ENCODE measurements at regions not wholly inside any gene's neighbourhood (a gene's known extent, or its start where the extent isn't known, plus 50 kb on each side); places are given as distances from the start of the nearest gene placed in this dataset.

DNA sequence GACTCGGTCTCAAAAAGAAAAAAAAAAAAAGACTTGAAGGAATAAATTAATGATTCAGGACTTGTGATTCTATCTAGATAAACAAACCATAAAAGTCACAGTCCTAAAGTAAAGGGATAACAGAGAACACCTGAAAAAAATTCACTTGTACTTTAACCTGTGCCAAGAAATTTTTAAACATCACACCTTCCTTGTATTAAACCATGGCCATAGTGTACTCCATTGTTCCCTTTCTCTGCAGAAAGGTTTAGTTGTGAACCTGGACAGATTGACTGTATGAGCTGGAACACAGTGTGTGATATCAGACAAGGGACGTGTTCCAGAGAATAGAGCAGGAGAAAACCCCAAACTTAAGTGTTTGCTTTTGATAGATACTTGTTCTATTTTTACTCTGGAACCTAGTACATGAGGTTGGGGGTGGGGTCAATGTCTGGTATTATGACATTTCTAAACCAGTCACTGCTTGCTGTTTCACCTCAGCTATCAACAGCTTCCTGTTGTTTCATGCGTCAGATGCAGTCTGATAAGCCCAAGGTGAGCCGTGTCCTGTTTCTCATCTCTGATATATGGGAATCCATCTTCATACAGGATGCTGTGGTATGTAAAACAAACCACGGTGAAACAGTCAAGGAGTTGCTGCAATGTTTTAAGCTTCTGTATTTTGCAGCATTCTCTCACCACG is 62.5 kb upstream of the ITGA1 start:
- no peak overlapping the region for H4K12ac ChIP-seq (ENCODE audit: low read depth, low read length)
- H3K4me2 ChIP-seq (ENCODE audit: low read length) = no peak overlapping the region
- no peaks in the 10 kb centered on the region for H3K79me2 ChIP-seq (ENCODE audit: control insufficient read depth, insufficient read depth, low read length, poor library complexity)
- no peak overlapping the region for H3K4ac ChIP-seq (ENCODE audit: low read depth, low read length)
- no peak overlapping the region for H2AFZ ChIP-seq (ENCODE audit: insufficient read depth, low read length, poor library complexity)
- peak; percentile 37 to 58 for DNase-seq
- no peak overlapping the region for H2BK120ac ChIP-seq (ENCODE audit: insufficient read depth, low read length, poor library complexity)
- no peak overlapping the region for H2BK12ac ChIP-seq (ENCODE audit: low read length)
- H3K79me1 ChIP-seq (ENCODE audit: low read length) = peaks cover 6% of the 10 kb centered on the region
- H2AK5ac ChIP-seq (ENCODE audit: low read length) = no peak overlapping the region
- peak overlapping the region; percentile 61 for H3K27ac ChIP-seq (ENCODE audit: low read depth, low read length)
- no peaks in the 10 kb centered on the region for H3K9me3 ChIP-seq (ENCODE audit: insufficient read depth, low read depth, low read length)
- peaks cover 5 to 8% of the 10 kb centered on the region in 2 experiments for H3K4me1 ChIP-seq (ENCODE audit: control insufficient read depth in 1 of 2, insufficient read depth in 2 of 2, low read length in 2 of 2)
- no peak overlapping the region for H3K4me3 ChIP-seq (ENCODE audit: low read depth, low read length)
- no peak overlapping the region for H4K8ac ChIP-seq (ENCODE audit: low read depth, low read length)
- peak overlapping the region; percentile 63 for H2BK5ac ChIP-seq (ENCODE audit: low read depth, low read length, poor library complexity)
- no peak overlapping the region for H3K14ac ChIP-seq (ENCODE audit: low read length)
- H3K27me3 ChIP-seq (ENCODE audit: insufficient read depth, low read length) = no peaks in the 10 kb centered on the region
- WGBS (ENCODE audit: extremely low coverage, insufficient coverage, insufficient read length) = no CpG with 5 or more reads among the region's 6 CpGs
- peak overlapping the region; percentile 43 for H4K91ac ChIP-seq (ENCODE audit: low read depth, low read length)
- no peak overlapping the region for H3K9ac ChIP-seq (ENCODE audit: low read length)
- H3K18ac ChIP-seq (ENCODE audit: low read length) = no peak overlapping the region
- H3K36me3 ChIP-seq (ENCODE audit: control insufficient read depth in 1 of 2, insufficient read depth in 2 of 2, low read length in 2 of 2) = no peaks in the 10 kb centered on the region
- H3K23ac ChIP-seq (ENCODE audit: low read length) = no peak overlapping the region

DNA sequence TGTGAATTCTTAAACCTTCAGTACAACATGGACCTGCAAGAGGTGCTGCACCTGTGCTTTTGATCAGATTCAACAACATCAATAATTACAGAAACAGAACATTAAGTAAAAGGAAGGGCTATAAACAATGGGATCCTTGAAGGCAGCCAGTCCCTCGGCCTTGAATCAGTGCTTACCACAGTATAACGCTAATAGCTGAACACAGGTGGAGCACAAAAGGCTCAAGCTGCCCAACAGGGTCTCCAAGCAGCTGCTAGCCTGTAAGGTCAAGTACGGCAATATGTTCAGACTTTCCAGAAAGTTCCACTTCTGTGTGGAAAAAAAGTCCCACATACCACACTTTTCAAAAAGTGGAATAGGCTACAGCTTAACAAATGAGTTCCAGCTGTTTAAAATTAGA is 61.9 kb upstream of the ITGA1 start:
- peak overlapping the region; percentile 55 for H4K91ac ChIP-seq (ENCODE audit: low read depth, low read length)
- H3K36me3 ChIP-seq (ENCODE audit: control insufficient read depth in 1 of 2, insufficient read depth in 2 of 2, low read length in 2 of 2) = no peaks in the 10 kb centered on the region
- H3K9me3 ChIP-seq (ENCODE audit: insufficient read depth, low read depth, low read length) = peaks cover 1% of the 10 kb centered on the region
- no peak overlapping the region for H3K14ac ChIP-seq (ENCODE audit: low read length)
- no peak overlapping the region for H3K4me3 ChIP-seq (ENCODE audit: low read depth, low read length)
- H2BK5ac ChIP-seq (ENCODE audit: low read depth, low read length, poor library complexity) = peak overlapping the region; percentile 18
- H3K27ac ChIP-seq (ENCODE audit: low read depth, low read length) = peak overlapping the region; percentile 61
- H3K79me1 ChIP-seq (ENCODE audit: low read length) = peaks cover 6% of the 10 kb centered on the region
- H4K8ac ChIP-seq (ENCODE audit: low read depth, low read length) = no peak overlapping the region
- no CpG with 5 or more reads among the region's 3 CpGs for WGBS (ENCODE audit: extremely low coverage, insufficient coverage, insufficient read length)
- no peak overlapping the region for H4K12ac ChIP-seq (ENCODE audit: low read depth, low read length)
- H2AFZ ChIP-seq (ENCODE audit: insufficient read depth, low read length, poor library complexity) = no peak overlapping the region
- peaks cover 5 to 8% of the 10 kb centered on the region in 2 experiments for H3K4me1 ChIP-seq (ENCODE audit: control insufficient read depth in 1 of 2, insufficient read depth in 2 of 2, low read length in 2 of 2)
- peak overlapping the region; percentile 58 for H2BK120ac ChIP-seq (ENCODE audit: insufficient read depth, low read length, poor library complexity)
- H3K4me2 ChIP-seq (ENCODE audit: low read length) = no peak overlapping the region
- no peak for DNase-seq
- H3K9ac ChIP-seq (ENCODE audit: low read length) = no peak overlapping the region
- H3K79me2 ChIP-seq (ENCODE audit: control insufficient read depth, insufficient read depth, low read length, poor library complexity) = no peaks in the 10 kb centered on the region
- no peak overlapping the region for H3K4ac ChIP-seq (ENCODE audit: low read depth, low read length)
- no peaks in the 10 kb centered on the region for H3K27me3 ChIP-seq (ENCODE audit: insufficient read depth, low read length)
- peak overlapping the region; percentile 59 for H2BK12ac ChIP-seq (ENCODE audit: low read length)
- H3K23ac ChIP-seq (ENCODE audit: low read length) = no peak overlapping the region
- H2AK5ac ChIP-seq (ENCODE audit: low read length) = no peak overlapping the region
- no peak overlapping the region for H3K18ac ChIP-seq (ENCODE audit: low read length)

DNA sequence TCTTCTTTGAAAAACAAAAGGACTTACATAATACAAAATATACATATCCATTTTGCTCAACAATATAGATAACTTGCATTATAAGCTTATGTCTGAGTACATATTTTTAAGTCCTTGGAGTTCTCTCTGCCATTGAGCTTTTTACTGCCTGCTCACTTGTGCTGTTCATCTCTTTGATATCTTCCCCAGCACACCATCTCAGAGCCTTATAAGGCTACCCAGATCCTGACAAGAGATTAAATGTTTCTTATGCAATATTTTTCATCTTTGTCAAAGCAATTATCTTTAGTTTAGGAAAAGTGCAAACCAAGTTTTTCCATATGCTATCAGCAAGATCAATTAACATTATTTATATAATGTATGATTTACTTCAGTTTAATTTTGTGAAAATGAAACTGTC is 60.7 kb upstream of the ITGA1 start:
- Histone ChIP-seq H3K27ac (ENCODE audit: low read depth, low read length) (no peak overlapping the region), H2AK5ac (ENCODE audit: low read length) (no peak overlapping the region), H4K91ac (ENCODE audit: low read depth, low read length) (no peak overlapping the region), H2AFZ (ENCODE audit: insufficient read depth, low read length, poor library complexity) (no peak overlapping the region), H3K9ac (ENCODE audit: low read length) (no peak overlapping the region), H2BK5ac (ENCODE audit: low read depth, low read length, poor library complexity) (no peak overlapping the region), H3K36me3 (ENCODE audit: control insufficient read depth in 1 of 2, insufficient read depth in 2 of 2, low read length in 2 of 2) (no peaks in the 10 kb centered on the region), H3K79me1 (ENCODE audit: low read length) (peaks cover 6% of the 10 kb centered on the region), H4K12ac (ENCODE audit: low read depth, low read length) (no peak overlapping the region), H3K23ac (ENCODE audit: low read length) (no peak overlapping the region), H3K4ac (ENCODE audit: low read depth, low read length) (no peak overlapping the region), H4K8ac (ENCODE audit: low read depth, low read length) (no peak overlapping the region), H3K79me2 (ENCODE audit: control insufficient read depth, insufficient read depth, low read length, poor library complexity) (no peaks in the 10 kb centered on the region), H3K27me3 (ENCODE audit: insufficient read depth, low read length) (no peaks in the 10 kb centered on the region), H3K4me2 (ENCODE audit: low read length) (no peak overlapping the region), H3K4me3 (ENCODE audit: low read depth, low read length) (no peak overlapping the region), H2BK120ac (ENCODE audit: insufficient read depth, low read length, poor library complexity) (no peak overlapping the region), H2BK12ac (ENCODE audit: low read length) (no peak overlapping the region), H3K14ac (ENCODE audit: low read length) (no peak overlapping the region), H3K4me1 (ENCODE audit: control insufficient read depth in 1 of 2, insufficient read depth in 2 of 2, low read length in 2 of 2) (peaks cover 5 to 8% of the 10 kb centered on the region in 2 experiments), H3K18ac (ENCODE audit: low read length) (no peak overlapping the region), H3K9me3 (ENCODE audit: insufficient read depth, low read depth, low read length) (peaks cover 2% of the 10 kb centered on the region)
- peak in 1 of 2 donors; percentile 9 for DNase-seq

DNA sequence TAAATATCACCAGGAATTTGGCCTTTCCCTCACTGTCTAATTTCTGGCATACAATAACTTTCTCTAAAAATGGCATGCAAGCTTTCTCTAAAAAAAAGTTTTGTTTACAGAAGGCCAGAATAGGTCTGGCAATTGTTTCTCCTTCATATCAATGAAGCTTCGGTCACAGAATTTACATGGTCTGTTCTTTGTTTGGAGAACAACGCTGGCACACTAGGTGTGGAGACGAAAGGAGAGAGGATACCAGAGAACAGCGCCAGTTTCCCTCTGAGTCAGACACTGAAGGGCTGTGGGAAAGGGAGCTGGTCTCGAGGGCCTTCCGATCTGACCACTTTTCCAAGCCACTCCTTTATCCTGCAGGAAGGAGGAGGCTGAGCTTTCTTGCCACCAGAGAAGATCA is 60.1 kb upstream of the ITGA1 start:
- no CpG with 5 or more reads among the region's 6 CpGs for WGBS (ENCODE audit: extremely low coverage, insufficient coverage, insufficient read length)
- Histone ChIP-seq H2AK5ac (ENCODE audit: low read length) (no peak overlapping the region), H3K27me3 (ENCODE audit: insufficient read depth, low read length) (no peaks in the 10 kb centered on the region), H3K23ac (ENCODE audit: low read length) (no peak overlapping the region), H4K8ac (ENCODE audit: low read depth, low read length) (no peak overlapping the region), H3K4ac (ENCODE audit: low read depth, low read length) (no peak overlapping the region), H3K79me2 (ENCODE audit: control insufficient read depth, insufficient read depth, low read length, poor library complexity) (no peaks in the 10 kb centered on the region), H2BK120ac (ENCODE audit: insufficient read depth, low read length, poor library complexity) (no peak overlapping the region), H3K4me2 (ENCODE audit: low read length) (peak overlapping the region; percentile 34), H4K91ac (ENCODE audit: low read depth, low read length) (no peak overlapping the region), H2BK12ac (ENCODE audit: low read length) (no peak overlapping the region), H3K9me3 (ENCODE audit: insufficient read depth, low read depth, low read length) (peaks cover 2% of the 10 kb centered on the region), H3K4me1 (ENCODE audit: control insufficient read depth in 1 of 2, insufficient read depth in 2 of 2, low read length in 2 of 2) (peaks cover 5 to 8% of the 10 kb centered on the region in 2 experiments), H3K14ac (ENCODE audit: low read length) (no peak overlapping the region), H3K27ac (ENCODE audit: low read depth, low read length) (peak overlapping the region; percentile 39), H2BK5ac (ENCODE audit: low read depth, low read length, poor library complexity) (no peak overlapping the region), H3K4me3 (ENCODE audit: low read depth, low read length) (no peak overlapping the region), H4K12ac (ENCODE audit: low read depth, low read length) (no peak overlapping the region), H3K9ac (ENCODE audit: low read length) (no peak overlapping the region), H3K79me1 (ENCODE audit: low read length) (peaks cover 6% of the 10 kb centered on the region), H3K18ac (ENCODE audit: low read length) (no peak overlapping the region), H3K36me3 (ENCODE audit: control insufficient read depth in 1 of 2, insufficient read depth in 2 of 2, low read length in 2 of 2) (no peaks in the 10 kb centered on the region), H2AFZ (ENCODE audit: insufficient read depth, low read length, poor library complexity) (no peak overlapping the region)
- peak; percentile 7 to 59 for DNase-seq
